AG08396 (cell line): ENCODE measurements at regions not wholly inside any gene's neighbourhood (a gene's known extent, or its start where the extent isn't known, plus 50 kb on each side); places are given as distances from the start of the nearest gene placed in this dataset.

Source experiments
- DNase-seq: peaks from one replicate; pipeline ENCODE4 v3.0.0; 2012; ENCODE audit warnings: low spot score, mixed read lengths

DNA sequence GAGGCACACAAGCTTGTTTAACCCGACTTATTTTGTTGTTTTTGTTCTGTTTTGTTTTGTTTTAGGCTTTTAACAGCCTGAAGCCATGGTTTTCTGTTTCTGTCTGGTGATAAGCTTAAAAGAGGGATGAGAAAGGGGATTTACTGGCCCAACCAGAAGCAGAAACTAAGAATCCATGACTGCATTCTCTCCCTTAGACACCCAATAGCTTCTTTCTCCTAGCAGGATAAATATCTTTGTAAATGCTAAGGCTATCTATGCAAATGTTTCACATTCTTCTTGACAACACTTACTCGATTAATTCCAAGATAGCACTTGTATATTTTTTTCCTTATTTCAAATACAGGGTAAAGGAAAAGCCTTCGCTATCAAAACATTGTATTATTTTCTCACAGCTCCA, 53.7 kb upstream of the SMAD1 start:
- no peak for DNase-seq

- no peak for DNase-seq
These were observed 54.4 kb upstream of the SMAD1 start for GRCh38 chr4:145427221-145427620.

DNA sequence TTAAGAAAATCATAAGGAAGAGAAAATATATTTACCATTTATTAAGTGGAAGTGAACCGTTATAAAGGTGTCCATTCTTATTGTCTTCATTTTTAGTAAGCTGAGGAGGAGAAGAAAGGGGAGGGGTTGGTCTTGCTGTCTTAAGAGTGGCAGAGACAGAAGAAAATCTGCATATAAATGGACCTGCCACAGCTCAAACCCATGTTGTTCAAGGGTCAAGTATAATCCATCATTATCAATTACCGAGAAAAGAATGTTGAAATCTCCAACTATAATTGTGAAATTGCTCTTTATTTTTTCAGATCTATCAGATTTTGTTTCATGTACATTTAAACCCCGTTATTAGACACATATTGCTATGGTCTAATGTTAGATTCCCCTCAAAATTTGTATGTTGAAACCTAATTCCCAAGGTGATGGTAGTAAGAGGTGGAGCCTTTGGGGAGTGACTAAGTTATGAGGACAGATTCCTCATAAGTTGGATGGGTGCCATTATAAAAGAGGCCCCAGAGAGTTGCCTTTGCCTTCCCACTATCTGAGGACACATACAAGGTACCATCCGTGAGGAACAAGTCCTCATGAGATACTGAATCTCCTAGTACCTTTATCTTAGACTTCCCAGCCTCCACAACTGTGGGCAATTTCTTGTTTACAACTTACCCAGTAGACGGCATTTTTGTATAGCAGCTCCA, 58.5 kb upstream of the SMAD1 start:
- DNase-seq = no peak

DNA sequence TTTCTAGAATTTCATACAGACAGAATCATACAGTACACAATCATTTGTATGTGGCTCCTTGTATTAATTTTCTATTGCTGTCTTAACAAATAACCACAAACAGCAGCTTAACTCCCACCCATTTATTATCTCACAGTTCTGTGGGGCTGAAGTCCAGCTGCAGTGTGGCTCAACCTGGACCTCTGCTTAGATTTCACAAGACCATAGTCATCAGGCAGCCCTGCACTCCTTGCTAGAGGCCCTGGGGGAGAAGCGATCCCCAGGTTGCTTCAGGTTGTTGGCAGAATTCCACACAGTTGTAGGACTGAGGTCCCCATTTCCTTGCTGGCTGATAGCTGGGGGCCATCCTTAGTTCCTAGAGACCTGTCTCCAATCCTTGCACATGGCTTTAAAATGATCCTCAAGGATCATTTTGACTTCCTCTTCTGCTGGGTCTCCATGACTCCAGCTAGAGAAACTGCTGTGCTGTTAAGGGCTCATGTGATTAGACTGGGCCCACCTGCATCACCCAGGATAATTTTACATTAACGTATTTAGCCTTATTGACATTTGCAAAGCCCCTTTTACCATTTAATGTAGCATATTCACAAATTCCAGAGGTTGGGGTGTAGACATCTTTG, 60.9 kb upstream of the SMAD1 start:
- no peak for DNase-seq

- no peak for DNase-seq
These were observed 62.9 kb upstream of the SMAD1 start for GRCh38 chr4:145418739-145419138.

- no peak for DNase-seq
These were observed 64.1 kb upstream of the SMAD1 start for GRCh38 chr4:145417348-145418130.

DNA sequence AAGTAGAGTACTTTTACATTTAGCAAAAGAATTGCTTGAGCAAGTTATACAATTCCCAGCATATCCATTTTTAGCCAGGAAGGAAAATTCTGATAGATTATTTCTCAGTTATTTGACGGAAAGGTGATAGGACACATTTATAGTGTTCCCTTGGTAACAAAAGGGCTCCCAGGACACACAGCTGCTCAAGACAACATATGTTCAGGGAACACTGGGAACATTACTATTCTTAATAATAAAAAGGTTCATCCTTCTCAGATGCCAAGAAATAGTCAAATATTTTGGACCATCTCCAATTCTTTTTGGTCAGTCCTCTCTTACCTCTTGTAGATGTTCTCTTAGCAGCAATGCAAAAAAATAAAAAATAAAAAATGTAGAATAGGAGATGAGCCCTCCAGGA, 66.8 kb upstream of the SMAD1 start:
- DNase-seq = no peak

DNA sequence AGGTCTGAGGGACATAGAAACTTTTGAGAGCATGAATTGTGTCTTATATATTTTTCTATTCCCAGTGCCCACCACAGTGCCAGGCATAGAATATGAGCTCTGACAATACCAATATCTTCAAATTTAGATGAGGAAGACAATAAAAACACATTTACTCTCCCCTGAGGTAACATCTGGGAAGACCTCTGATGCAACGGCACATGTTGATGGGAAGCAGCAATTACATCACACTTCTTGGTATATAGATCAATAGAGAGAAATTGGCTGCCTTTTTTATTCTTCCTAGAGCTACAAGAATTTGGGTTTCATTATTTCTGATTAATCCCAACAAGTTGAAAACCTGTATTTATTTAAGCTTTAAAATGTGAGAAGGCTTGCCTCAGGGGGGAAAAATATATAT, 67.4 kb upstream of the SMAD1 start:
- no peak for DNase-seq

DNA sequence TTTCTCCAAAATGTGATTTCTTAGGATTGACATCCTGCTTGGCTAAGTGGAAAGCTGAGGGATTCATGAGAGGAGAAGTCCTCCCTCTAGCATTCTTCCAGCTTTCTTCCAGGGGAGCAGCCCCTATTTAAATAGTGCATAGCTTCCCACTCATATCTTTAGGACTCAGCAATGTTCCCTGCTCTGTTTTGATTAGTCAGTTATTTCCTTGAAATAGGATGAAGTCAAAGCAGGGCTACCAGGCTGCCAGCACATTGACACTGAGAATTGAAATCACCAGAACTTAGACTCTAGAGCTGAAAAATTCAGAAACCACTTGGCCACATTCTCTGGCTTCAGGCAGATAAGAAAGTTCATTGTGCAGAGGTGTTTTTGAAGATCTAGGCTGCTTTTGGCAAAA, 74.7 kb upstream of the SMAD1 start:
- DNase-seq = no peak

DNA sequence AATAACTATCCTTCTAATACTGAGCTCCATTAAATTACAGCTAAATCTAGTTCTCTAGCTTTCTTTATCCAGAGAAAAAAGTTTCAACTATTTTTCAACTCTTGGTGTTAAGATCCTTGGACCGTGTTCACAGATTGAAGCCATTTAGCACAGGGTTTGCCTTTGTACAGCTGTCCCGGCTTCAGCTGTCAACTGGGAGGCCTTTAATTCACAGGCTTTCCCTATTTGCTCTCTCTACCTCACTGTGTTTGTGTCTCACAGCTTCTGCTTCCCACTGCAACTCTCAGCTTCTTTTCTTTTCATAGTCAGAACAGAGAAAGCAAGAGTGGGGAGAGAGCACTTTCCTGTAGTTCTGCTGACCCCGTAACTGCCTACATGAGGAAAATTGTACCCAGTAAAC, 76.9 kb upstream of the SMAD1 start:
- no peak for DNase-seq

DNA sequence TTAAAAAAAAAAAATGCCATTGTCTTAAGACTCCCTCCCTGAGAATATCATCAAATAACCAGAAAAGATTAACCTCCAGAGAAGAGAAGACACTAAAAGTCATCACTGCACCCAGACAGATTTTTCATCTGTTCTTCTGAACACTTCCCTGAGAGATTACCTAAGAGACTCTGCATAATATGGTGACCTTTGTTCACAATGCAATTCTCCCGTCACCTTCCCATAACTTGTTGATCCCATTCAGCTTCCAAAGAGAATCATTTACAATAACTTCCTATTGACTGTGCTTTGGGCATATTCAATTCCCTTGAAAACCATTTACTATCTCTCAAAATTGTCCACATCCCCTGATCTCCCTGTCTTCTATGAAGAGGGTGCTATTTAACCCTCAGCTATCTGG, 85.1 kb upstream of the SMAD1 start:
- no peak for DNase-seq

GRCh38 chr4:145390571-145390970, 91.1 kb upstream of the SMAD1 start:
- no peak for DNase-seq

DNA sequence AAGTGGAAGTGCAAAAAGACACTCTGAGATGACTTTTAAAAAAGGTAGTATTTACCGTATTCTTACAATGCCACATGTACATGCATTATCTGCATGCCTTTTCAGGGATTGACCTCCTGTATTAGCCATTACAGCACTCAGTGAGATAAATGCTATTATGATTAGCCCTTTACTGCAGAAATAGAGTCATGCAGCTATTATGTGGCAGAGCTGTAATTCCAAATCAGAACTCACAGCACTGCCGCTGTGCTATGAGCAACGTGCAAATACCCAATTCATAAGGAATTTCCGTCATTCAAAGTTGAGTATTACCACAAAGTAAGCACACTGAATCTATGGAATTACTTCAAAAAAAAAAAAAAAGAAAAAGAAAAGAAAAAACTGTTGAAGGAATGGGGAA, 92.1 kb upstream of the SMAD1 start:
- no peak for DNase-seq

DNA sequence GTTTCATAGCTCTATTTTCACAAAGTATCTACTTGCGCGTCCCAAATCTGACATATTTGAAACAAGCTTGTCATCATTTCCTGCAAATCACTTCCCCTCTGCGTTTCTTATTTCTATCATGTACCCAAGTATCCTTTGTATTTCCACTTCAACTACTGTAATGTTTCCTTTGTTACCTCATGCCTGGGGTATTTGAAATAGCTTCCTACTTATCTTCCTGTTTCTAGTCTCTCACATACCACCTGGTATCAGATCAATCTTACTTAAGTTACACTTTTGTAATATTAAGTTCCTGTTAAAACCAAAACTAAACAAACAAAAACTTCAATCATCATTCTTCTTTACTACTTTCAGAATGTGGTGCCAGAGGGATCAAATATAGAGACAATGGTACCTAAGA, 93.6 kb upstream of the SMAD1 start:
- no peak for DNase-seq

DNA sequence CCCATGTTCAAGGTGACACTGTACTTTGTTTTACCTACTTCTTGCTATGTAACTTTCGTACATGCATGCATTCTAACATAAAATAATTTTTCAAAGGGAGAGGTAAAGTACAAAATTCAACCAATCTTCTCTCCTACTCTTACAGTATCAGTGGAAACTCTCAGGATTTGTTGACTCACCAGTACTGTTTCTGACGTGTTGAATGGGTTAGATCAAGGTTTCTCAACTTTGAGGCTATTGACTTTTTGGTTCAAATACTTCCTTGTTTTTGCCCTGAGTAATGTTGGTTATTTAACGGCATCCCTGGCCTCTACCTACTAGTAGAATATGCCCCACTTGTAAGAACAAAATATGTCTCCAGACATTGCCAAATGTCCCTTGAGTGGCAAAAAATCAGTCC, 94.6 kb upstream of the SMAD1 start:
- DNase-seq = no peak

GRCh38 chr4:145381163-145381562, 100.5 kb upstream of the SMAD1 start:
- no peak for DNase-seq

- no peak for DNase-seq
These were observed 101.5 kb upstream of the SMAD1 start for GRCh38 chr4:145380123-145380522.

DNA sequence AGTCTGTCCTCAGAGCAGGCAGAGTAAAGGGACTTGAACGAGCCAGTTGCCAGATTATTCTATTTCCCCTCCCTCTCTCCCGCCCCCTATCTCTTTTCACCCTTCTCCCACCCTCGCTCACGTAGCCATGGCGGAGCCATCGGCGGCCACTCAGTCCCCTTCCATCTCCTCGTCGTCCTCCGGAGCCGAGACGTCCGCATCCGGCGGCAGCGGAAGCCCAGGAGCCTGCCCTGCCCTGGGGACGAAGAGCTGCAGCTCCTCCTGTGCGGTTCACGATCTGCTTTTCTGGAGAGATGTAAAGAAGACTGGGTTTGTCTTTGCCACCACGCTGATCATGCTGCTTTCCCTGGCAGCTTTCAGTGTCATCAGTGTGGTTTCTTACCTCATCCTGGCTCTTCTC, 106.2 kb upstream of the SMAD1 start:
- no peak for DNase-seq

- no peak for DNase-seq
These were observed 129.1 kb upstream of the SMAD1 start for GRCh38 chr4:145352438-145353145.

- no peak for DNase-seq
These were observed 129.7 kb upstream of the SMAD1 start for GRCh38 chr4:145351922-145352321.

DNA sequence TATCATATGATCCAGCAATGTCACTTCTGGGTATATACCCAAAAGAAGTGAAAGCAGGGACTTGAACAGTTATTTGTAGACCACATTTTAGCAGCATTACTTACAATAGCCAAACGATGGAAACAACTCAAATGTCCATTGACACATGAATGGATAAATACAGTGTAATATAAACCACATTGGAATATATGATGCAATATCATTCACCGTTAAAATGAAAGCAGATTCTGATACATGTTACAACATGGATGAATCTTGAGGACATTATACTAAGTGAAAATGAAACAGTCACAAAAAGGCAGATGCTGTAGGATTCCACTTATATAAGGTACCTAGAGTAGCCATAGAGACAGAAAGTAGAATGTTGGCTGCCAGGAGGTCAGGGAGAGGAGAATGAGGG, 130.5 kb upstream of the SMAD1 start:
- no peak for DNase-seq

DNA sequence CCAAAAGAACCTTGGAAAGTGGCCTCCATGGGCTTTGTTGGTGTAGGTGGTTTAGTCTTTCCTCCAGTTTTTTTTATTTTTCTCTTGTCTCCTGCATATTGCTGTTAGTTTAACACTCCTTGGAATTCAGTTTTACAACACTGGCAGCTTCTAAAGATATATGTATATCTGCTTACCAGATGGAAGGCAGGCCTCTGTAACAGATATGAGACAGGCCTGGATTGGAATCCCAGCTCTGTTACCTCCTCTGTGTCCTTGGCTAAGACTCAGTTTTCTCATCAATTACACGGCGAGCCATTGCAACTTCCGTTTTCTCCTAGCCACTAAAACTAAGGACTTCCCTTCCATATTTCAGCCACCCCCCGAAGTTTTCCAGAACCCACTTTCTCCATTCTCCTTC, 133.4 kb upstream of the SMAD1 start:
- no peak for DNase-seq

DNA sequence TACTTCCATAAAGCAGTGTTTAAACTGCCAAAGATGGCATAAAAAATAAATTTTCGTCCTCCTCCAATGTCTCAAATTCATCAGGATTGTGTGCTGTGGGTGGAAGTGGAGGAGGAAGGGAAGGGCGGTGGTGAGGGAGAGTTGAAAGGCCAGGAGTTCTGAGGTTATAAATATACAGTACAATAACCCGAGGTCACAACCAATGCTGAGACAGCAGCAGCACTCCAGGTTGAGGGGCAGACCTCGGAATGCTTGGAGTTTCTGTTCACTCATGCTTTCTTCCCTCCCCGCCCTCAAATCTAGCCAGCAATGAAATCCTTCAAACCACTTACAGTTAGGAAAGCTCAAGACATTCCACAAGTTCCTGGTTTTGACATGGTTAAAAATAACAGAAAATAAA, 134.0 kb upstream of the SMAD1 start:
- DNase-seq = peak; percentile 25
